CD4-positive, alpha-beta memory T cell (primary cell): ENCODE measurements at regions not wholly inside any gene's neighbourhood (a gene's known extent, or its start where the extent isn't known, plus 50 kb on each side); places are given as distances from the start of the nearest gene placed in this dataset.

Experiments
- CTCF ChIA-PET: fragments of 350-600 bp; sonication (Branson Sonifier 250); formaldehyde crosslinking; loops from one replicate; lab custom pipeline; 2021; ENCODE audit warnings: inconsistent platforms; ENCODE audit not compliant: partially characterized antibody; lab: Charles Lee
- POLR2A ChIA-PET: fragments of 350-600 bp; sonication (Branson Sonifier 250); formaldehyde crosslinking; loops from one replicate; lab custom pipeline; 2021; ENCODE audit not compliant: partially characterized antibody; lab: Charles Lee
- DNase-seq, 5 donors: peaks; one replicate each; pipeline versions ENCODE4 v3.0.0 to v3.0.0-alpha.2; 2020 to 2022; ENCODE audit warnings: mixed read lengths in 1 of 5
- H3K27ac ChIP-seq: one replicate; pipeline ENCODE4 v1.7.0; 2013; ENCODE audit warnings: low read depth, low read length
- H3K27me3 ChIP-seq: 2 replicates; pipeline ENCODE4 v1.7.0; 2013; ENCODE audit warnings: mild to moderate bottlenecking, low read length, moderate library complexity; ENCODE audit not compliant: insufficient read depth
- H3K36me3 ChIP-seq: 2 replicates; pipeline ENCODE4 v1.7.0; 2013; ENCODE audit warnings: mild to moderate bottlenecking, low read length, moderate library complexity; ENCODE audit not compliant: insufficient read depth
- H3K4me1 ChIP-seq: 2 replicates; pipeline ENCODE4 v1.7.0; 2013; ENCODE audit warnings: mild to moderate bottlenecking, low read length, moderate library complexity; ENCODE audit not compliant: insufficient read depth
- H3K4me3 ChIP-seq, 2 donors: one replicate each; pipeline ENCODE4 v1.7.0; 2013; ENCODE audit warnings: low read length in 2 of 2, mild to moderate bottlenecking in 1 of 2
- H3K9me3 ChIP-seq, 2 donors: one replicate each; pipeline ENCODE4 v1.7.0; 2013; ENCODE audit warnings: low read length in 2 of 2, control low read depth in 1 of 2; ENCODE audit not compliant: control insufficient read depth in 1 of 2
- H3K27ac Mint-ChIP-seq, 7 donors: one replicate each; pipeline ENCODE4 v1.8.0; 2020 to 2021; ENCODE audit warnings: mixed read lengths in 7 of 7, mild to moderate bottlenecking in 6 of 7, inconsistent platforms in 3 of 7, moderate library complexity in 3 of 7
- H3K27me3 Mint-ChIP-seq, 2 donors: one replicate each; pipeline ENCODE4 v1.8.0; 2020 to 2021; ENCODE audit warnings: mixed read lengths in 2 of 2
- H3K36me3 Mint-ChIP-seq, 2 donors: one replicate each; pipeline ENCODE4 v1.8.0; 2020 to 2021; ENCODE audit warnings: mixed read lengths in 2 of 2, inconsistent platforms in 1 of 2, mild to moderate bottlenecking in 1 of 2
- H3K4me1 Mint-ChIP-seq, 4 donors: one replicate each; pipeline ENCODE4 v1.8.0; 2020 to 2021; ENCODE audit warnings: mixed read lengths in 4 of 4, mild to moderate bottlenecking in 1 of 4
- H3K4me3 Mint-ChIP-seq, 8 donors: one replicate each; pipeline ENCODE4 v1.8.0; 2020 to 2021; ENCODE audit warnings: mixed read lengths in 8 of 8, mild to moderate bottlenecking in 7 of 8, moderate library complexity in 6 of 8, inconsistent platforms in 3 of 8
- H3K9me3 Mint-ChIP-seq, 8 donors: one replicate each; pipeline ENCODE4 v1.8.0; 2020 to 2021; ENCODE audit warnings: mixed read lengths in 8 of 8, mild to moderate bottlenecking in 5 of 8, inconsistent platforms in 3 of 8, moderate library complexity in 1 of 8
- intact Hi-C: fragments of 100-400 bp; cut with micrococcal nuclease; formaldehyde crosslinking; loops from one replicate; pipeline ENCODE4 v1.15.1; 2023

DNA sequence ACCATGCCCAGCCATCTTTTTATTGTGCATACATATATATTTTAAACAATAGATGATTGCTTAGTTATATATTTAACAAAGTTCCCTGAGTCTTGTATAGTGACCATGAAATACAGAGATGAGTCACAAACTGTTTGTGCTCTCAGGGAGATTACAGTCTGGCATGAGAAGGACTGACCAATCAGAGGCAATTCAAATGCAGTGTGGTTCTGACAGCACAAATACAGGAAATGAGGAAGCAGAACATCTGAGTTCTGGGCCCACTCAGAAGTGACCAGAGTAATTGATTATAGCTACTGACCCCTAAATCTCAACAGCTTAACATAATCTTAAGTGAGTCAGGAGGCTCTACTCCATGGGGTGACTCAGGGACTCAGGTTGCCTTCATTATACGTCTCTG is 534.5 kb downstream of the OMA1 start:
- intact Hi-C loops, result no loop called here
- Mint-ChIP-seq H3K27ac (no peak overlapping the region), H3K4me3 (no peak overlapping the region), H3K9me3 (no peaks in the 10 kb centered on the region), H3K36me3 (no peaks in the 10 kb centered on the region), H3K27me3 (peaks cover 0 to 1% of the 10 kb centered on the region in 2 donors), H3K4me1 (no peaks in the 10 kb centered on the region)
- Histone ChIP-seq H3K9me3 (no peaks in the 10 kb centered on the region), H3K4me1 (no peaks in the 10 kb centered on the region), H3K27ac (no peak overlapping the region), H3K4me3 (no peak overlapping the region), H3K36me3 (no peaks in the 10 kb centered on the region), H3K27me3 (no peaks in the 10 kb centered on the region)
- ChIA-PET CTCF (no interaction called here), POLR2A (no interaction called here)
- no peak for DNase-seq

DNA sequence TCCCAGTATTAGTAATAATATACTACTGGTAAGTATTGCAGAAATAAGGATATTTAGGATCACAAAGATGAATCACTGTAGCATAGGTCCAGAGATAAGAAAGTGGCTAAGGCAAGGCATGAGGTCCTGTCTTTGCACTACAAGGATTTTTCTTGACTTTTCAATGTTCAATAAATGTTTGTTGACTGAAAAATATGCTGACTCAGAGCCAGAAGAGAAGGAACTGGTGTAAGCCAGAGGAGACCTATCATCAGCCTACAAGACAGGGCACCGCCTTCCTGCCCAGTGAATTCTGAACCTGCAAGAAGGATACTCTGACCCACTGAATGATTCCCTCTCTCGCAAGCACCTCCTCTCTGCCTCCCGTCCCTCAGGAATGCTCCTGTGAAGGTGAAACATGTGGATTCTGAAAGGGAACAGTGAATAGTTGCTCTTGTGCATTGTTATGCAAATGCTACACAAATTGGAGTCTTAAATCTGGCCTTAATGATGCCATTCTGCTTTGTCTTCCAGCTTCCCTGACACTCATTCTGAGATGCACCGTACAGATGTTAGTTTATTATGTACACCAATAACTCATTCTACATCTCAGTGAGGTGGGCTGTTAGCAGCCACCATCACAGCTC is 540.0 kb downstream of the OMA1 start:
- H3K9me3 Mint-ChIP-seq, result no peaks in the 10 kb centered on the region
- intact Hi-C loops, result no loop called here
- no peak overlapping the region for H3K27ac ChIP-seq
- no peaks in the 10 kb centered on the region for H3K9me3 ChIP-seq
- ChIA-PET CTCF (no interaction called here), POLR2A (no interaction called here)
- no peaks in the 10 kb centered on the region for H3K4me1 ChIP-seq
- H3K27me3 ChIP-seq, result no peaks in the 10 kb centered on the region
- H3K36me3 ChIP-seq, result no peaks in the 10 kb centered on the region
- DNase-seq, result no peak
- H3K4me3 ChIP-seq, result no peak overlapping the region
- H3K27ac Mint-ChIP-seq, result no peak overlapping the region
- H3K4me3 Mint-ChIP-seq, result no peak overlapping the region
- H3K27me3 Mint-ChIP-seq, result peaks cover 0 to 6% of the 10 kb centered on the region in 2 donors
- no peaks in the 10 kb centered on the region for H3K4me1 Mint-ChIP-seq
- no peaks in the 10 kb centered on the region for H3K36me3 Mint-ChIP-seq

GRCh38 chr1:58005212-58005611 is 541.3 kb downstream of the OMA1 start:
- H3K9me3 Mint-ChIP-seq, result no peaks in the 10 kb centered on the region
- peaks cover 0 to 6% of the 10 kb centered on the region in 2 donors for H3K27me3 Mint-ChIP-seq
- POLR2A ChIA-PET, result no interaction called here
- no peak overlapping the region for H3K27ac Mint-ChIP-seq
- no peaks in the 10 kb centered on the region for H3K27me3 ChIP-seq
- CTCF ChIA-PET, result no interaction called here
- intact Hi-C loops, result no loop called here
- no peaks in the 10 kb centered on the region for H3K36me3 Mint-ChIP-seq
- no peak overlapping the region for H3K4me3 ChIP-seq
- H3K4me1 ChIP-seq, result no peaks in the 10 kb centered on the region
- DNase-seq, result no peak
- no peak overlapping the region for H3K4me3 Mint-ChIP-seq
- H3K36me3 ChIP-seq, result no peaks in the 10 kb centered on the region
- no peaks in the 10 kb centered on the region for H3K9me3 ChIP-seq
- H3K4me1 Mint-ChIP-seq, result no peaks in the 10 kb centered on the region
- H3K27ac ChIP-seq, result no peak overlapping the region

DNA sequence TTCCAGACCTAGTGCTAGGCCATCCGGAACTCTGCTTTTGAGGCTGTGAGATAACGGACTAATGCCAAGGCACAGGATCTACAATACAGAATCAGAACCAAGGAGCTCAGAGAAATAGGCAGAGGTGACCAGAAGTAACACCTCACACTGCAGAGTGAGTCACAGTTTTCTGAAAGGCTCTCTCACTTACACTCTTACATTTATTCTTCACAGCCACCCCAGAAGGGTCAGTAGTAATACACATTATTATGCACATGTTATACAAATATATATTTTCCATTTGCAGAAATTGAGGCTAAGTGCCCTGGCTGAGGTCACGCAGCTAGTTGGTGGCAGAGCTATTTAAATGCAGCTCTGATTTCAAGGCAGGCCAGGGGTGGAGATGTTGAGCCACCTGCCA is 542.5 kb downstream of the OMA1 start:
- Mint-ChIP-seq H3K27me3 (peaks cover 0 to 8% of the 10 kb centered on the region in 2 donors), H3K27ac (no peak overlapping the region), H3K9me3 (peaks cover 0 to 1% (median 0%) of the 10 kb centered on the region in 8 donors), H3K4me1 (no peaks in the 10 kb centered on the region), H3K4me3 (no peak overlapping the region), H3K36me3 (no peaks in the 10 kb centered on the region)
- no peaks in the 10 kb centered on the region for H3K27me3 ChIP-seq
- no peaks in the 10 kb centered on the region for H3K36me3 ChIP-seq
- CTCF ChIA-PET, result no interaction called here
- DNase-seq, result no peak
- POLR2A ChIA-PET, result no interaction called here
- no peak overlapping the region for H3K4me3 ChIP-seq
- no peak overlapping the region for H3K27ac ChIP-seq
- no peaks in the 10 kb centered on the region for H3K9me3 ChIP-seq
- intact Hi-C loops, result no loop called here
- no peaks in the 10 kb centered on the region for H3K4me1 ChIP-seq

DNA sequence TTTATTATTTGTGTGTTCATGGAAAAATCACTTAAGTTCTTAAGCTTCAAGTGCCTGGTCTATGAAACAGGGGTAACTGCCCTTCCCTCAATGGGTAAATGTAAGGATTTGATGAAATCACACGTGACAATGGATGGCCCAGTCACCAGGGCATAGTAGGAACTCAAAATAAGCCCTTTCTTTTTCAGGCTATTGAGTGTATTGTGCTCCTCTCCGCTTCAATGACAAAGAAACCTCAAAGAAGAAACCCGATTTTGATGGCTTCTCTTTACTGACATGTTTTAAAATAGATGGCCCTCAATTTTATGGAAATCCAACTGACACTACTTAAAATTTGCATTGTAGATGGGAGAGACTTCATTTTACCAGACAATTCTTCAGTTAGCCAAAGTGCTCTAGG is 543.5 kb downstream of the OMA1 start:
- CTCF ChIA-PET, result no interaction called here
- Histone ChIP-seq H3K27ac (no peak overlapping the region), H3K27me3 (no peaks in the 10 kb centered on the region), H3K9me3 (no peaks in the 10 kb centered on the region), H3K36me3 (no peaks in the 10 kb centered on the region), H3K4me1 (no peaks in the 10 kb centered on the region), H3K4me3 (no peak overlapping the region)
- POLR2A ChIA-PET, result no interaction called here
- no peak overlapping the region for H3K4me3 Mint-ChIP-seq
- H3K36me3 Mint-ChIP-seq, result no peaks in the 10 kb centered on the region
- peaks cover 0 to 1% (median 0%) of the 10 kb centered on the region in 8 donors for H3K9me3 Mint-ChIP-seq
- H3K27ac Mint-ChIP-seq, result no peak overlapping the region
- no peaks in the 10 kb centered on the region for H3K4me1 Mint-ChIP-seq
- DNase-seq, result no peak
- H3K27me3 Mint-ChIP-seq, result peaks cover 0 to 8% of the 10 kb centered on the region in 2 donors
- intact Hi-C loops, result no loop called here

DNA sequence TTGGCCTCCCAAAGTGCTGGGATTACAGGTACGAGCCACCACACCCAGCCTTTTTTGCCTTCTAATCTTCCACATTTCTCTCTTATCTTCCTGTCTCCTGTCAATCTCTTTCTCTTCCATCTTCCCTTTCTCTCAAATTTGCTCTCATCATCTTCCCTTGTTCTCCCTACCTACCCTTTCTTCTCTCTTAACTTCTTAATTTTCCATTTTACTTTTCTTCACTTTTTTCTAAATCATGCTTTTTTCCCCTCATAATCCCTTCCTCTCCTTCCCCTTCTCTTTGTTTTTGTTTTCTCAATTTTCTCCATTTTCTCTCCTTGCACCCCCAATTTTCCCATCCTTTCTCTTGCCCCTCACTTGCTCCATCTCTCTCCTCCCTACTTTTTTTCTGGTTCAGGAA is 545.7 kb downstream of the OMA1 start:
- no peak overlapping the region for H3K27ac Mint-ChIP-seq
- POLR2A ChIA-PET, result no interaction called here

GRCh38 chr1:58000116-58000515 is 546.4 kb downstream of the OMA1 start:
- Histone ChIP-seq H3K27me3 (no peaks in the 10 kb centered on the region), H3K4me3 (no peak overlapping the region), H3K9me3 (no peaks in the 10 kb centered on the region), H3K27ac (no peak overlapping the region), H3K36me3 (no peaks in the 10 kb centered on the region), H3K4me1 (no peaks in the 10 kb centered on the region)
- DNase-seq, result no peak
- POLR2A ChIA-PET, result no interaction called here
- H3K27me3 Mint-ChIP-seq, result peaks cover 0 to 6% of the 10 kb centered on the region in 2 donors
- H3K36me3 Mint-ChIP-seq, result no peaks in the 10 kb centered on the region
- no peak overlapping the region for H3K27ac Mint-ChIP-seq
- CTCF ChIA-PET, result interaction anchor here (0.6 kb wide), 1 partner anchor 23 kb away, joined by 3 read pairs; no protein-coding TSS in a partner anchor
- H3K4me3 Mint-ChIP-seq, result no peak overlapping the region
- peaks cover 0 to 5% (median 0%) of the 10 kb centered on the region in 8 donors for H3K9me3 Mint-ChIP-seq
- H3K4me1 Mint-ChIP-seq, result no peaks in the 10 kb centered on the region
- intact Hi-C loops, result no loop called here

More for the DNA sequence above, 545.7 kb downstream of the OMA1 start:
- Histone ChIP-seq H3K4me3 (no peak overlapping the region), H3K27me3 (no peaks in the 10 kb centered on the region), H3K4me1 (no peaks in the 10 kb centered on the region), H3K9me3 (no peaks in the 10 kb centered on the region), H3K27ac (no peak overlapping the region), H3K36me3 (no peaks in the 10 kb centered on the region)
- Mint-ChIP-seq H3K9me3 (peaks cover 0 to 5% (median 0%) of the 10 kb centered on the region in 8 donors), H3K36me3 (no peaks in the 10 kb centered on the region), H3K27me3 (peaks cover 0 to 6% of the 10 kb centered on the region in 2 donors), H3K4me1 (no peaks in the 10 kb centered on the region), H3K4me3 (no peak overlapping the region)
- intact Hi-C loops, result no loop called here
- DNase-seq, result no peak
- CTCF ChIA-PET, result no interaction called here
